Heart left ventricle (tissue), 13 donors: ENCODE measurements at regions not wholly inside any gene's neighbourhood (a gene's known extent, or its start where the extent isn't known, plus 50 kb on each side); places are given as distances from the start of the nearest gene placed in this dataset.

Source experiments
- POLR2A ChIP-seq, 2 donors: fragments of 450-650 bp; IDR thresholded peaks; one replicate each; pipeline ENCODE4 v1.6.1; 2017; ENCODE audit warnings: antibody characterized with exemption in 2 of 2, mild to moderate bottlenecking in 2 of 2, moderate library complexity in 2 of 2
- TF ChIP-seq, protein P1 (sequence below), 12 donors: fragments of 200-600 bp; sonication (generic) in 4 of 12; IDR thresholded peaks; one replicate each; pipeline versions ENCODE4 v1.5.0 to v1.8.0; 2018 to 2022; ENCODE audit warnings: antibody characterized with exemption in 12 of 12, mild to moderate bottlenecking in 5 of 12
- donor health status: ischemic (EF 13 %, LVEDD 7.1; RV severe dilation, severe dysfunction).
- donor health status: DM: no; HTN: yes; CAD: no.
- donor health status: DM: no; HTN: no; CAD: no.
- donor health status: ischemic (EF 25% LVEDD 6.9; RV normal size, moderate dysfunction).
- donor health status: ischemic (EF 25% LVEDD 5.7; RV mildly dilated, moderate dysfunction).
- donor health status: ischemic (EF 35%, LVEDD 5.7; RV mildly dilated, moderate dysfunction).
- donor health status: nonischemic (EF 11% LVEDD 7.7; RV severe dilation, severe dysfunction).
- donor health status: DM: yes; HTN: yes; CAD: no.
- donor health status: PGD.
- donor health status: ischemic (EF 29% LVEDD 5.4; RV normal size, mild dysfunction).
- donor health status: nonischemic (EF 23%, LVEDD 6.1; RV moderate dilation, normal function).

- TF ChIP-seq, protein P1, sequence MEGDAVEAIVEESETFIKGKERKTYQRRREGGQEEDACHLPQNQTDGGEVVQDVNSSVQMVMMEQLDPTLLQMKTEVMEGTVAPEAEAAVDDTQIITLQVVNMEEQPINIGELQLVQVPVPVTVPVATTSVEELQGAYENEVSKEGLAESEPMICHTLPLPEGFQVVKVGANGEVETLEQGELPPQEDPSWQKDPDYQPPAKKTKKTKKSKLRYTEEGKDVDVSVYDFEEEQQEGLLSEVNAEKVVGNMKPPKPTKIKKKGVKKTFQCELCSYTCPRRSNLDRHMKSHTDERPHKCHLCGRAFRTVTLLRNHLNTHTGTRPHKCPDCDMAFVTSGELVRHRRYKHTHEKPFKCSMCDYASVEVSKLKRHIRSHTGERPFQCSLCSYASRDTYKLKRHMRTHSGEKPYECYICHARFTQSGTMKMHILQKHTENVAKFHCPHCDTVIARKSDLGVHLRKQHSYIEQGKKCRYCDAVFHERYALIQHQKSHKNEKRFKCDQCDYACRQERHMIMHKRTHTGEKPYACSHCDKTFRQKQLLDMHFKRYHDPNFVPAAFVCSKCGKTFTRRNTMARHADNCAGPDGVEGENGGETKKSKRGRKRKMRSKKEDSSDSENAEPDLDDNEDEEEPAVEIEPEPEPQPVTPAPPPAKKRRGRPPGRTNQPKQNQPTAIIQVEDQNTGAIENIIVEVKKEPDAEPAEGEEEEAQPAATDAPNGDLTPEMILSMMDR (IDR thresholded peaks at IDR 0.05) = no peak
- no peak for TF ChIP-seq POLR2A (IDR thresholded peaks at IDR 0.05)
These were observed 1798.4 kb upstream of the WWC1 start for GRCh38 chr5:166493040-166493439.
